CD4-positive, alpha-beta T cell treated with Interleukin-6 at 100 ng/mL for 8 hours (primary cell): ENCODE measurements at regions not wholly inside any gene's neighbourhood (a gene's known extent, or its start where the extent isn't known, plus 50 kb on each side); places are given as distances from the start of the nearest gene placed in this dataset.

Experiments
- DNase-seq: peaks from one replicate; pipeline ENCODE4 v3.0.0-alpha.2; 2020; ENCODE audit warnings: mixed read lengths, low spot score

- DNase-seq, result no peak
These were observed 153.0 kb downstream of the FOXA2 start for GRCh38 chr20:22431419-22431818.

GRCh38 chr20:22430746-22431168 lies 153.6 kb downstream of the FOXA2 start:
- no peak for DNase-seq

GRCh38 chr20:22430154-22430745 lies 154.1 kb downstream of the FOXA2 start:
- no peak for DNase-seq

GRCh38 chr20:22429175-22430153 lies 154.9 kb downstream of the FOXA2 start:
- no peak for DNase-seq

GRCh38 chr20:22428051-22428450 lies 156.3 kb downstream of the FOXA2 start:
- DNase-seq, result no peak

GRCh38 chr20:22426772-22427171 lies 157.6 kb downstream of the FOXA2 start:
- no peak for DNase-seq

GRCh38 chr20:22425344-22426295 lies 158.8 kb downstream of the FOXA2 start:
- DNase-seq, result no peak

- no peak for DNase-seq
These were observed 161.1 kb downstream of the FOXA2 start for GRCh38 chr20:22423190-22423832.

- no peak for DNase-seq
These were observed 164.2 kb downstream of the FOXA2 start for GRCh38 chr20:22420116-22420598.

- DNase-seq, result no peak
These were observed 165.6 kb downstream of the FOXA2 start for GRCh38 chr20:22418738-22419137.

GRCh38 chr20:22414305-22414742 lies 170.0 kb downstream of the FOXA2 start:
- DNase-seq, result no peak

- no peak for DNase-seq
These were observed 171.1 kb downstream of the FOXA2 start for GRCh38 chr20:22412977-22413868.

- DNase-seq, result no peak
These were observed 172.5 kb downstream of the FOXA2 start for GRCh38 chr20:22411627-22412450.

GRCh38 chr20:22411286-22411626 lies 173.1 kb downstream of the FOXA2 start:
- no peak for DNase-seq

GRCh38 chr20:22410556-22411130 lies 173.7 kb downstream of the FOXA2 start:
- no peak for DNase-seq

- DNase-seq, result no peak
These were observed 175.6 kb downstream of the FOXA2 start for GRCh38 chr20:22408521-22409402.

- no peak for DNase-seq
These were observed 176.9 kb downstream of the FOXA2 start for GRCh38 chr20:22407237-22408193.
